NT2/D1 (cell line): ENCODE measurements at regions not wholly inside any gene's neighbourhood (a gene's known extent, or its start where the extent isn't known, plus 50 kb on each side); places are given as distances from the start of the nearest gene placed in this dataset.

ENCODE experiments used
- DNase-seq: peaks from one replicate; pipeline ENCODE4 v3.0.0-alpha.2; 2011; ENCODE audit warnings: low read depth, low spot score
- H3K27me3 ChIP-seq: 2 replicates; pipeline ENCODE4 v1.6.0; 2011; ENCODE audit warnings: mild to moderate bottlenecking; ENCODE audit not compliant: insufficient read length, insufficient read depth
- H3K36me3 ChIP-seq: 2 replicates; pipeline ENCODE4 v1.6.1; 2011; ENCODE audit warnings: mild to moderate bottlenecking, low read length, mixed read lengths; ENCODE audit not compliant: insufficient read depth, insufficient read length
- H3K4me1 ChIP-seq: 2 replicates; pipeline ENCODE4 v1.5.1; 2011; ENCODE audit not compliant: insufficient read depth, insufficient read length
- H3K4me3 ChIP-seq: 2 replicates; pipeline ENCODE4 v1.5.1; 2011; ENCODE audit warnings: low read depth; ENCODE audit not compliant: insufficient read length
- H3K9ac ChIP-seq: 2 replicates; pipeline ENCODE4 v1.6.0; 2011; ENCODE audit warnings: low read depth; ENCODE audit not compliant: insufficient read length
- H3K9me3 ChIP-seq: 2 replicates; pipeline ENCODE4 v1.5.1; 2011; ENCODE audit warnings: mild to moderate bottlenecking, low read length; ENCODE audit not compliant: insufficient read depth
- SUZ12 ChIP-seq: IDR thresholded peaks from 2 replicates; pipeline ENCODE4 v1.6.1; 2011; ENCODE audit not compliant: insufficient read length, insufficient read depth; ENCODE audit errors: extremely low read depth
- YY1 ChIP-seq: IDR thresholded peaks from 2 replicates; pipeline ENCODE4 v1.6.1; 2011; ENCODE audit not compliant: insufficient read length, insufficient read depth
- ZNF274 ChIP-seq: IDR thresholded peaks from 2 replicates; pipeline ENCODE4 v1.6.1; 2011; ENCODE audit warnings: mild to moderate bottlenecking, low read depth, low read length

GRCh38 chr13:34462843-34463242 is 479.2 kb upstream of the NBEA start:
- H3K4me1 ChIP-seq: no peaks in the 10 kb centered on the region
- H3K9ac ChIP-seq: no peak overlapping the region
- no peak for TF ChIP-seq YY1
- no peak for TF ChIP-seq ZNF274
- TF ChIP-seq SUZ12: no peak
- no peaks in the 10 kb centered on the region for H3K9me3 ChIP-seq
- no peaks in the 10 kb centered on the region for H3K27me3 ChIP-seq
- no peak overlapping the region for H3K4me3 ChIP-seq
- no peak for DNase-seq
- H3K36me3 ChIP-seq: no peaks in the 10 kb centered on the region

GRCh38 chr13:34464011-34464410 is 478.1 kb upstream of the NBEA start:
- no peaks in the 10 kb centered on the region for H3K4me1 ChIP-seq
- DNase-seq: no peak
- TF ChIP-seq YY1 (no peak), ZNF274 (no peak), SUZ12 (no peak)
- no peaks in the 10 kb centered on the region for H3K9me3 ChIP-seq
- H3K27me3 ChIP-seq: no peaks in the 10 kb centered on the region
- H3K36me3 ChIP-seq: no peaks in the 10 kb centered on the region
- H3K9ac ChIP-seq: no peak overlapping the region
- no peak overlapping the region for H3K4me3 ChIP-seq

- no peak for DNase-seq
- no peaks in the 10 kb centered on the region for H3K9me3 ChIP-seq
- TF ChIP-seq SUZ12: no peak
- no peak for TF ChIP-seq YY1
- no peak for TF ChIP-seq ZNF274
- no peaks in the 10 kb centered on the region for H3K27me3 ChIP-seq
- no peak overlapping the region for H3K9ac ChIP-seq
- no peak overlapping the region for H3K4me3 ChIP-seq
- no peaks in the 10 kb centered on the region for H3K4me1 ChIP-seq
- H3K36me3 ChIP-seq: no peaks in the 10 kb centered on the region
Observed at GRCh38 chr13:34465423-34465922, 476.6 kb upstream of the NBEA start.

GRCh38 chr13:34466301-34466700 is 475.8 kb upstream of the NBEA start:
- Histone ChIP-seq H3K36me3 (no peaks in the 10 kb centered on the region), H3K9ac (no peak overlapping the region), H3K27me3 (no peaks in the 10 kb centered on the region), H3K9me3 (no peaks in the 10 kb centered on the region), H3K4me1 (no peaks in the 10 kb centered on the region), H3K4me3 (no peak overlapping the region)
- no peak for DNase-seq
- no peak for TF ChIP-seq SUZ12
- no peak for TF ChIP-seq YY1
- TF ChIP-seq ZNF274: no peak

GRCh38 chr13:34467450-34468083 is 474.5 kb upstream of the NBEA start:
- no peak for DNase-seq
- TF ChIP-seq ZNF274: no peak
- TF ChIP-seq YY1: no peak
- no peak for TF ChIP-seq SUZ12
- H3K4me1 ChIP-seq: no peaks in the 10 kb centered on the region
- no peaks in the 10 kb centered on the region for H3K9me3 ChIP-seq
- no peaks in the 10 kb centered on the region for H3K36me3 ChIP-seq
- H3K27me3 ChIP-seq: no peaks in the 10 kb centered on the region
- H3K9ac ChIP-seq: no peak overlapping the region
- no peak overlapping the region for H3K4me3 ChIP-seq

- DNase-seq: no peak
- TF ChIP-seq ZNF274 (no peak), SUZ12 (no peak), YY1 (no peak)
- no peaks in the 10 kb centered on the region for H3K4me1 ChIP-seq
- no peak overlapping the region for H3K4me3 ChIP-seq
- H3K9me3 ChIP-seq: no peaks in the 10 kb centered on the region
- no peaks in the 10 kb centered on the region for H3K27me3 ChIP-seq
- H3K36me3 ChIP-seq: no peaks in the 10 kb centered on the region
- no peak overlapping the region for H3K9ac ChIP-seq
Observed at GRCh38 chr13:34469196-34469986, 472.7 kb upstream of the NBEA start.

- Histone ChIP-seq H3K9ac (no peak overlapping the region), H3K36me3 (no peaks in the 10 kb centered on the region), H3K4me1 (no peaks in the 10 kb centered on the region), H3K27me3 (no peaks in the 10 kb centered on the region), H3K9me3 (no peaks in the 10 kb centered on the region), H3K4me3 (no peak overlapping the region)
- no peak for DNase-seq
- no peak for TF ChIP-seq SUZ12
- no peak for TF ChIP-seq ZNF274
- TF ChIP-seq YY1: no peak
Observed at GRCh38 chr13:34474187-34474868, 467.7 kb upstream of the NBEA start.
